GM21529 (cell line): ENCODE measurements at regions not wholly inside any gene's neighbourhood (a gene's known extent, or its start where the extent isn't known, plus 50 kb on each side); places are given as distances from the start of the nearest gene placed in this dataset.
"Not testable (repeated sequence)": the region's sequence is repeated elsewhere in the genome, so short reads cannot be mapped to it uniquely, and the experiment has no call there.

ENCODE experiments used
- ATAC-seq: cut with Tn5 transposase; IDR thresholded peaks from one replicate; pipeline ENCODE4 v1.9.1; 2021; ENCODE audit not compliant: unreplicated experiment

GRCh38 chr4:66750273-66750672 is 795.0 kb downstream of the CENPC start:
- no peak for ATAC-seq

- not testable (repeated sequence) for ATAC-seq
Measured at GRCh38 chr4:66746918-66747317, 798.4 kb downstream of the CENPC start.

DNA sequence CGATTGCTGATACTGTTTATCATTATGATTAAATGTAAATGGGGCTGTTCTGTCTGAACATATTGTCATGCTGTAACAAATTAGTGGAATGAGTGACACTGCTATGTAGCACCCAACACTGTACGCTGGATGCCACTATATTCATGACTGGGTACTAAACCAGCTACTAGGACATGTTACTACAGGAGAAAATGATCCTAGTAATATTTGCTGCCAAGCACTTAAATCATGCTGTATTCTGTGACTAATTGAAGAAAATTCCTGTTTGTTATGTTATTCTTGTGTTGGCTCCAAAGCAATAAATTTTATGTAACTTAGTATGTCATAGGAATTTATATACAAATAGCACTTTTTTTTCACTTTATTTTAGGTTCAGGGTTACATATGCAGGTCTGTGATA is 804.2 kb downstream of the CENPC start:
- no peak for ATAC-seq

DNA sequence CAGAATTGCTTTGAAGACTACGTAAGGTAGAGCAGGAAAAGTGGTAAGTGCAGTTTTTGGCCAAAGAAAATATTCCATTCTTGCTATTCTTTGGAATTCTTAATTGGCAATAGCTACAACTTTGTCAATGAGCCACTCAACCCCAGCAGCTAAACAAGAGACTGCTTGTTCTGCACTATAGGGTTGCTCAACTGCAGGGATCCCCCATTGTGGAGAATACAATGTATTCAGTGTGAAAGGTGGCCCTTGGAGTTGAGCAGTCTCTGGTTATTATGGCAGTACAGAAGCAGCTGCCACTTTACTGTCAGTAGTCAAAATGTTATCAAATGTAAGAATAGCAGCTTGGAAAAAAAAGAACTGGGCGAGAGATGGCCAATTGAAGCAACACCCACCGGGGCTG is 808.7 kb downstream of the CENPC start:
- ATAC-seq, result no peak

GRCh38 chr4:66728280-66728679 is 817.0 kb downstream of the CENPC start:
- ATAC-seq, result no peak

GRCh38 chr4:66712301-66712921 is 832.9 kb downstream of the CENPC start:
- not testable (repeated sequence) for ATAC-seq

GRCh38 chr4:66704243-66704642 is 841.1 kb downstream of the CENPC start:
- no peak for ATAC-seq

DNA sequence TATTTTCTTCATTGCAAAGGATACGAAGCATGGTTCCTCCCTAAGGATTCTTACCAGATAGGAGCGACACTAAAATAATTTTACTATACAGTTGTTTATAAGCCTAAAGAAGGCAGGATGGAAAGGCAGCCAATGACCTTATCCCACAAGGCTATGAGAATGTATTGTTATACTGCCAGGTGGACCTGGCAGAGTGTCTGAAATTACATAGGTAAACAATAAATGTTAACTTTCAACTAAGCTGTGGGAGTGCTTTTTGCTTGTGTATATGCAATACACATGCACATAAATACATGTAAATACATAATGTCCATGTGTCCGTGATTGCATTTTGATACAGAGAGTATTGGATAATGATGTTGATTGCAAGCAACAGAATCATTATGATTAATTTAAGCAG is 850.6 kb downstream of the CENPC start:
- no peak for ATAC-seq

GRCh38 chr4:66693694-66694093 is 851.6 kb downstream of the CENPC start:
- ATAC-seq, result no peak

DNA sequence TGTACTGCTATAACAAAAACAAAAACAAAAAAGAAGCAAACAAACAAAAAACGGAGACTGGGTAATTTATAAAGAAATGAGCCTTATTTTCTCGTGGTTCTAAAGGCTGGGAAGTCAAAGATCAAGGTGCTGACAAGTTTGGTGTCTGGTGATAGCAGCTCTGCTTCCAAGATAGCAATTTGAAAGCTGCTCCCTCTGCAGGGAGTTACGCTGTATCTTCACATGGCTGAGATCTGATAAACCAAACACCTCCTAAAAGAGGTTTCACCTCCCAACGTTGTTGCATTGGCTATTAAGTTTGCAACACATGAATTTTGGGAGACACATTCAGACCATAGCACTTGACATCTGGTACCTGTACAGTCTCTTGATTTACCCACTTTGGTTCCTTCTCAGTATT is 854.2 kb downstream of the CENPC start:
- no peak for ATAC-seq

DNA sequence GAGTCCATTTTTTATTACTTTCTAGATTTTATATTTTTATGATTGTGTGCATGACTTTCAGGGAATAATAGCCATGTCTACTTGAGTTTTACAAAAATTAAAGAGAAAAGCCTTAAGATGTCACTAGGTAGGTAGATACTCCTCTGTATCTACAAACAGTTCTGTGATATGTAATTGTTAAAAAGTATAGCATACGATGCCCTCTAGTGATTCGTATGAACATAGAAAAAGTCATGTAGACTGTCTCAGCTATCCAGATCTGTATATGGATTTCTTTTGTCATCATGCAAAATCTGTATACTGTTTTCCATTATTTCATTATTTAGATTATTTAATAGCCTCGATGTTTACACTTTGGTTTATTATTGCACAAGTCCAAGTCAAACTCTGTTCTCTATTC is 856.6 kb downstream of the CENPC start:
- ATAC-seq, result no peak

DNA sequence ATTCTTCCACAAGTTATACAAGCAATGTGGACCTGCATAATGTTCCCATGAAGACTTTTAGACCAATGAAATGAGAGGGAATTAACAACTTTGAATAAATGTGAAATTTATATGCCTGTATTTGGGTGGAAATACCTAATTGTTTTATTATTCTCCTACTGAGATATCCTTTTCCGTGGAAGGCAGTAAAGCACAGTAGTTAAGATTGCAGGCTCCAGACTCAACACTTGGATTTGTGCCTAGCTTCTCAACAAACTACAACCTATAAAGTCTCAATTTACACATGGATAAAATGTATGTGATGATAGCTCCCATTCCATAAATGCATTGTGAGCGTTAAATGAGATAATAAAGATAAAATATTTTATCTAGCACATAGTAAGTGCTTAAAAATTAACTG is 857.8 kb downstream of the CENPC start:
- ATAC-seq, result no peak

- ATAC-seq, result no peak
Measured at GRCh38 chr4:66681962-66682361, 863.3 kb downstream of the CENPC start.

- ATAC-seq, result no peak
Measured at GRCh38 chr4:66667249-66667648, 878.1 kb downstream of the CENPC start.

DNA sequence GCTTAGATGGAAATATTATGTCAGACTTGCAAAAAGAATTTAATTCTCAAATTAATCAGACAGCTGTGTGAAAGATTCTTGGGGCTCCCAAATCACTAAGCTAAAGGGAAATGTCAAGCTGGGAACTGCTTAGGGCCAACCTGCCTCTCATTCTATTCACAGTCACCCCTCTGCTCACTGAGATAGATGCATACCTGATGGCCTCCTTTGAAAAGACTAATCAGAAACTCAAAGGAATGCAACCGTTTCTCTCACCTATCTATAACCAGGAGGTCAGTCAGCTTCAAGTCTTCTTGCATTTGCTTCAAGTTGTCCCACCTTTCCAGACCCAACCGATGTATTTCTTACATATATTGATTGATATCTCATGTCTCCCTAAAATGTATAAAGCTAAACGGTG is 882.7 kb downstream of the CENPC start:
- ATAC-seq, result no peak

- ATAC-seq, result no peak
Measured at GRCh38 chr4:66658809-66659208, 886.5 kb downstream of the CENPC start.

GRCh38 chr4:66655505-66655904 is 889.8 kb downstream of the CENPC start:
- no peak for ATAC-seq

DNA sequence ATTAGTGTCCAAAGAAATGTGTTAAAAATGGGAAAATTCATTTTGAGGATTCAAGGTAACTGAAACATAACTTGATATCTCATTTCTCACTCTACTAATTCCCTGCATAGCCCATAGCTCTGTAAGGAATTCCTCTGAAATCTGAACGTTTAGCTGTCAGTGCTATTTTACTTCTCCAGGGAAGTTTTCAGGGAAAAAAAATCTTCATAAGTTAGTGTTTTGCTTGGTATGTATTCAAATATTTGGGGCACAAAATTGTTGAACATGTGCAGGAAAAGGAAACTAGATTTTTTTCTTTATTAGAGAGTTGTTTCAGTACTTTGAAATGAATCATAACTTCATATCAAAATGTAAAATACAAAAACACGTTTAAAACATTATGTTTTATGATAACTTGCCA is 891.4 kb downstream of the CENPC start:
- ATAC-seq, result no peak

DNA sequence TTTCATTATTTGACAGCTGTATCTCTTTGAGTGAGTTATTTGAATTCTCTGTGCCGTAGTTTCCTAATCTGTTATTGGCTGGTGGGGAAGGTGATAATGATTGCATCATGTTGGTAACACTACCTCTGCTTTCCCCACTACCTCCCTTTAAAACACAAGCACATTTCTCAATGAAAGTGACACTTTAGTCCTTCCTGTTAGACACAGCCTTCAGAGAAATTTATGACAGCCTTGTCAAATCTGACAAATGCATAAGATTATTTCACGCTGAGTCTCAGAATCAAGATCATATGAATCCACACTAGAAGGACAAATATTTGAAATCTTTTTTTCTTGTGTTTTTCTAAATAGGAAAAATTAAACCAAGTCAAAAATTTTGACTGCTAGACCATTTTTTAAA is 896.1 kb downstream of the CENPC start:
- ATAC-seq, result no peak

DNA sequence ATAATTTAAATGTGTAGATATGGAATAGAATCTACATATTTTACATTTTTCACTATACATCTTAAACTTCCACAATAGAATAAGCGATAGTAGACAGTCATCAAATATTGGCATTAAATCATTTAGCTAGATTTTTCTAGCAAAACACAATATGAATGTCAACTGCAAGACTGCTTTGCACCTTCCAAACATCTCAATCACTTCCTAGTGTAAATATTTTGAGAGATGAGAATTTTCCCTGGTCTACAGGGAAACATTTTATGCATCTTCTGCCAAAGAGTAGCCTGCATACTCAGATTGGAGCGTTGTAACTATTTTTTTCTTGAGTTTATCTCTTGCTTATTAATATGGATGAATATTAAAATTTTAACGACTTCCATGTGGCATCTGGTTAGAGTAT is 897.4 kb downstream of the CENPC start:
- no peak for ATAC-seq

DNA sequence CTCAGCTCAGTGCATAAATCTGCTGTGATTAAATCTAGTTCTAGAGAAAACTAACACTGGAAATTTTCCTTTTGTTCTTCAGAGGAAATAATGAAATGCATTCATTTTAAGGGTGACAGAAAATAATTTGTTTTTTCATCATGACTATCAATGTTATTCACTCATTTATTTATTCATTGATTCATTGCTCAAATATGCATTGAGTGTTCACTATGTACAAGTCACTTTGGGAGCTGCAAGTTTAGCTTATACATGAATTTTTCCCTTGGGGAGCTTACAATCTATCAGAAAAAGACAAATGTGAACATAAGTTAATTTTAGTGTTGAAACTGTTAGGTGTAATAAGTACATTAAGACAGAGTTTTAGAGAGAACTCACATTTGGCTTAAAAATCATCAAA is 897.8 kb downstream of the CENPC start:
- no peak for ATAC-seq

- no peak for ATAC-seq
Measured at GRCh38 chr4:66640233-66640990, 904.9 kb downstream of the CENPC start.

- ATAC-seq, result no peak
Measured at GRCh38 chr4:66639361-66639760, 905.9 kb downstream of the CENPC start.
